ENCODE measurements at regions not wholly inside any gene's neighbourhood (a gene's known extent, or its start where the extent isn't known, plus 50 kb on each side); places are given as distances from the start of the nearest gene placed in this dataset.
"Not testable (repeated sequence)": the region's sequence is repeated elsewhere in the genome, so short reads cannot be mapped to it uniquely, and the experiment has no call there.

DNA sequence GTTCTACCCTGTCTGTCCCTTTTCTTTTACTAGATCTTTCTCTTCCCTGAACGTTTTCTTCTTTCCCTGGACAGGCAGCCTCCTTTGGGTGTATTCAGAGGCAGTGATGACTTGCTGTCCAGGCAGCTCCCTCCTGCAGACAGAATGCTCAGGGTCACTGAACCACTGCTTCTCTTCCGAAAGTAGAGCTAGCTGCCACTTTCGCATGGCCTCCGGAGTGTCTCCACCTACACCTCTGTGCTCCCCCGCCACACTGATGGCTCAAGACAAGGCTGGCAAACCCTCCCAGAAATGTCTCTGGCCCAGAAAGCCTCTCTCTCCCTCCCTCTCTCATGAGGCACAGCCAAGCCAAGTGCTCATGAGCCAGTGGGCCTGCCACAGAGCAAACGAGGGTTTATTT, 207.8 kb downstream of the CDRT15L2 start:
- ATAC-seq (ENCODE audit: low FRiP score in 2 of 2): no peak
- 76 to 83% methylated on average over 5 to 6 of the region's 6 CpGs for WGBS, 2 donors
- H3K9me3 ChIP-seq: no peaks in the 10 kb centered on the region

DNA sequence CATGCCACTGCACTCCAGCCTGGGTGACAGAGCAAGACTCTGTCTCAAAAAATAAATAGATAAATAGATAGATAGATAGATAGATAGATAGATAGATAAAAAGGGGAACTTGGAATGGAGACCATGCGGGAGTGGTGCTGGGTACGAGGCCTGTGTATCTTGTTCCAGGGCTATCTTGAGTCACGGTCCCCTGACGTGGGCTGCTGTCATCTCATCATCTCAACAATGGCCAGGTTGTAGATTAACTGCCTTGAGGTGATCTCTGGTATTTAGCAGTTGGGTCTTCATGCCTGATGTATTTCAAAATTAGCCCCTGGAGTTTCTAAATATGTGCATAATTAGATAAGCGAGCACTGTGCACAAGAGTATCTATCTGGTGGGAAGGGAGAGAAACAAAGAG, 212.1 kb downstream of the CDRT15L2 start:
- H3K27me3 ChIP-seq: no peaks in the 10 kb centered on the region
- TF ChIP-seq EP300 (IDR thresholded peaks at IDR 0.05) (no peak), POLR2A (IDR thresholded peaks at IDR 0.05) (no peak), POLR2AphosphoS5 (IDR thresholded peaks at IDR 0.05) (no peak)
- TF ChIP-seq, protein P1, sequence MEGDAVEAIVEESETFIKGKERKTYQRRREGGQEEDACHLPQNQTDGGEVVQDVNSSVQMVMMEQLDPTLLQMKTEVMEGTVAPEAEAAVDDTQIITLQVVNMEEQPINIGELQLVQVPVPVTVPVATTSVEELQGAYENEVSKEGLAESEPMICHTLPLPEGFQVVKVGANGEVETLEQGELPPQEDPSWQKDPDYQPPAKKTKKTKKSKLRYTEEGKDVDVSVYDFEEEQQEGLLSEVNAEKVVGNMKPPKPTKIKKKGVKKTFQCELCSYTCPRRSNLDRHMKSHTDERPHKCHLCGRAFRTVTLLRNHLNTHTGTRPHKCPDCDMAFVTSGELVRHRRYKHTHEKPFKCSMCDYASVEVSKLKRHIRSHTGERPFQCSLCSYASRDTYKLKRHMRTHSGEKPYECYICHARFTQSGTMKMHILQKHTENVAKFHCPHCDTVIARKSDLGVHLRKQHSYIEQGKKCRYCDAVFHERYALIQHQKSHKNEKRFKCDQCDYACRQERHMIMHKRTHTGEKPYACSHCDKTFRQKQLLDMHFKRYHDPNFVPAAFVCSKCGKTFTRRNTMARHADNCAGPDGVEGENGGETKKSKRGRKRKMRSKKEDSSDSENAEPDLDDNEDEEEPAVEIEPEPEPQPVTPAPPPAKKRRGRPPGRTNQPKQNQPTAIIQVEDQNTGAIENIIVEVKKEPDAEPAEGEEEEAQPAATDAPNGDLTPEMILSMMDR (IDR thresholded peaks at IDR 0.05): no peak
- no peaks in the 10 kb centered on the region for H3K9me3 ChIP-seq
- no peak overlapping the region for H3K27ac ChIP-seq
- ATAC-seq (ENCODE audit: low FRiP score in 2 of 2) (no peak), DNase-seq (no peak)
- no peaks in the 10 kb centered on the region for H3K4me1 ChIP-seq
- H3K36me3 ChIP-seq: no peaks in the 10 kb centered on the region
- 92 to 93% methylated on average over 5 of the region's 5 CpGs for WGBS, 2 donors
- no peak overlapping the region for H3K4me3 ChIP-seq

More for the DNA sequence above, 207.8 kb downstream of the CDRT15L2 start:
- no peak overlapping the region for H3K27ac ChIP-seq
- H3K36me3 ChIP-seq: no peaks in the 10 kb centered on the region
- TF ChIP-seq, protein P1 (IDR thresholded peaks at IDR 0.05): no peak
- TF ChIP-seq POLR2AphosphoS5 (IDR thresholded peaks at IDR 0.05) (no peak), EP300 (IDR thresholded peaks at IDR 0.05) (no peak), POLR2A (IDR thresholded peaks at IDR 0.05) (no peak)
- no peak for DNase-seq
- H3K4me3 ChIP-seq: no peak overlapping the region
- no peaks in the 10 kb centered on the region for H3K27me3 ChIP-seq
- no peaks in the 10 kb centered on the region for H3K4me1 ChIP-seq

DNA sequence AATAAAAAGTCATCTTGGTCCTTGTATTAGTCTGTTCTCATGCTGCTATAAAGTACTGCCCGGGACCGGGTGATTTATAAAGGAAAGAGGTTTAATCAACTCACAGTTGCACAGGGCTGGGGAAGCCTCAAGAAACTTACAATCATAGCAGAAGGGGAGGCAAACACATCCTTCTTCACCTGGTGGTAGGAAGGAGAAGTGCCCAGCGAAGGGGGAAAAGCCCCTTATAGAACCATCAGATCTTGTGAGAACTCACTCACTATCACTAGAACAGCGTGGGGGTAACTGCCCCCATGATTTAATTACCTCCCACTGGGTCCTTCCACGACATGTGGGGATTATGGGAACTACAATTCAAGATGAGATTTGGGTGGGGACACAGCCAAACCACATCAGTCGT, 215.0 kb downstream of the CDRT15L2 start:
- H3K4me3 ChIP-seq; H3K27me3 ChIP-seq; H3K27ac ChIP-seq; H3K4me1 ChIP-seq; ATAC-seq (ENCODE audit: low FRiP score in 2 of 2); H3K9me3 ChIP-seq; DNase-seq; H3K36me3 ChIP-seq: not testable (repeated sequence)
- WGBS, 2 donors: 70 to 81% methylated on average over 6 of the region's 6 CpGs

DNA sequence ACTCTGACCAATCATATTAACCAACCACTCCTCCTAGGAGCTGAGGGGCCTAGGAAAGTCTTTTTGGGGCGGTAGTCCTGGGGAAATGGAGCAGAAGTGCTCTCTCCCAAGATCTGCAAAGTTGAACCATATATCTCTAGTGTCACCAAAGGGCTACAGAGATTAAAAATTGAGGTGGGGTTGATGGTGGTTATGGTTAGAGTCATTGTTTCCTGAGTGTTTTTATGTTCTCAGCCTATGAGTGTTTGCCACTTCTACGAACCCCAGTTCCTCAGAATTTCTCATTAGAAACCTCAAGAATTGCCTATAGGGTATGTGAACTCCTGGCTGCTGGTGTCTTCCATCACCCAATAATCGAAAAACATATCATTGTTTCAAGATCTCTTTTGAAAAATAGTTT, 217.8 kb downstream of the CDRT15L2 start:
- Histone ChIP-seq H3K4me1 (no peaks in the 10 kb centered on the region), H3K27me3 (no peaks in the 10 kb centered on the region), H3K9me3 (no peaks in the 10 kb centered on the region), H3K36me3 (no peaks in the 10 kb centered on the region), H3K27ac (no peak overlapping the region), H3K4me3 (no peak overlapping the region)
- ATAC-seq (ENCODE audit: low FRiP score in 2 of 2) (no peak), DNase-seq (no peak)
- TF ChIP-seq POLR2AphosphoS5 (IDR thresholded peaks at IDR 0.05) (no peak), EP300 (IDR thresholded peaks at IDR 0.05) (no peak), POLR2A (IDR thresholded peaks at IDR 0.05) (no peak)
- TF ChIP-seq, protein P1 (IDR thresholded peaks at IDR 0.05): no peak
- 84 to 85% methylated on average over 3 of the region's 3 CpGs for WGBS, 2 donors

DNA sequence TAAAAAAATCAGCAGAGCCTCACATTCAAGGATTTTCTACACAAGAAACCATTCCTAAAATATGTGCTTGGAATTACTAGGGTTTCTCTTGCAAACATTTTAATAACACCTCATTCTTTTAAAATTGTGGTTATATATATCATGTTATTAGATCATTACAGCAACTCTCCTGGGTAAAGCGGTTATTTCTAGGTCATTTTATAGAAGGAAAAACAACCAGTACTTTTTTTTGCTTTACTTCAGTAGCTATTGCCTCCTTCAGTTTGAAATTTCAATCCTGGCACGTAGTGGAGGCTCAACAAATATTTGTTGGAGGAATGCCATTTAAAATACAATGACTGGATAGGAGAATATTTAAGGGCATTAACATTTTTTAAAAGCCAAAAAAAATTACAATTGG, 220.6 kb downstream of the CDRT15L2 start:
- TF ChIP-seq, protein P1 (IDR thresholded peaks at IDR 0.05): no peak
- TF ChIP-seq POLR2A (IDR thresholded peaks at IDR 0.05): no peak
- TF ChIP-seq POLR2AphosphoS5 (IDR thresholded peaks at IDR 0.05): no peak
- TF ChIP-seq EP300 (IDR thresholded peaks at IDR 0.05): no peak
- ATAC-seq (ENCODE audit: low FRiP score in 2 of 2) (no peak), DNase-seq (no peak)
- Histone ChIP-seq H3K4me3 (no peak overlapping the region), H3K27ac (no peak overlapping the region), H3K36me3 (no peaks in the 10 kb centered on the region), H3K4me1 (no peaks in the 10 kb centered on the region), H3K9me3 (no peaks in the 10 kb centered on the region), H3K27me3 (no peaks in the 10 kb centered on the region)
- 52 to 55% methylated on average over 2 of the region's 2 CpGs for WGBS, 2 donors

Data from upper lobe of left lung (tissue), 6 donors.